ENCODE measurements at regions not wholly inside any gene's neighbourhood (a gene's known extent, or its start where the extent isn't known, plus 50 kb on each side); places are given as distances from the start of the nearest gene placed in this dataset.

DNA sequence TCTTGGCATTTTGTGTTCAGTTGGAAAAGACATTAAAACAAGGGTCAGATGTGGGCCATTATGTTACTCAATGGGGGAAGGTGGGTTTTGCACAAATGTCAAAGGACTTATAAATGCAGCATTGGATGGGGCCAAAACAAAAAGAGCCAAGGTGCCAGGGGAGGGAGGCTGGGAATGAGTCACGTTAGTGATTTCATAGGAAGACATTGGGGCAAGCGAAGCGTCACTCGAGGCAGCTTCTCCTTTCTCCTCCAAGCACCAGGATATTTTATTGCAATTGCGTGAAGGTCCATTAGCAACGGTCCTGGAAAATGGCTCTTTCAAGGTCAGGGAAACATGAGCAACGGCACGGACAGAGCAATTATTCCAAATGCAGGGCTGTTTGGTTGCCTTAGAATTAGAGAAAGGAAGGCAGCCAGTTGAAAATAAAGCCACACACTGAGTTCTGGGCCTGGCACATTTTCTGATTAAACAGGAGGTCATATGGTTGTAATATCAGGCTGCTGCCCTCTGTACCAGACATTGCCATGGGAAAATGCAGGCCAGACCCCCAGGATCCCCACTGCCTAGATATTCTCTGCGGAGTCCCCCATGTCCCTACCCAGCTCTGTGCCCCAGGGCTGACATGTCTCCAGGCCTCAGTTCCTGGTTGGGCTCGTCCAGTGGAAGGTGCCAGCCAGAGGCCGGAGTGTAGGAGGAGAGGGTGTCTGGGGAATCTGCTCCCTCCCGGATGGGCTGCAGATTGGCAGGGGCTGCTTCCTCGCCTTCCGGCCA is 63.3 kb upstream of the NANOS1 start:
- no peaks in the 10 kb centered on the region for H4K20me1 ChIP-seq (ENCODE audit: insufficient read depth)
- peaks cover 10% of the 10 kb centered on the region for H3K4me1 ChIP-seq (ENCODE audit: low read depth, poor library complexity, severe bottlenecking)
- no peaks in the 10 kb centered on the region for H3K36me3 ChIP-seq (ENCODE audit: insufficient read depth)
- TF ChIP-seq CTCF (conservative IDR thresholded peaks at IDR 0.05; ENCODE audit: low read depth, low read length) = no peak
- H3K27ac ChIP-seq = no peak overlapping the region
- no peak overlapping the region for H2AFZ ChIP-seq (ENCODE audit: low read depth)
- H3K9ac ChIP-seq = no peak overlapping the region
- H3K4me2 ChIP-seq = no peak overlapping the region
- no peaks in the 10 kb centered on the region for H3K27me3 ChIP-seq (ENCODE audit: insufficient read depth, low read depth)
- H3K79me2 ChIP-seq (ENCODE audit: insufficient read depth, low read depth) = no peaks in the 10 kb centered on the region
- no peak overlapping the region for H3K4me3 ChIP-seq (IDR thresholded peaks at IDR 0.05; ENCODE audit: insufficient read depth, low read depth, low read length)

GRCh38 chr10:118966850-118967125 is 62.7 kb upstream of the NANOS1 start:
- H2AFZ ChIP-seq (ENCODE audit: low read depth) = no peak overlapping the region
- no peak overlapping the region for H3K4me2 ChIP-seq
- TF ChIP-seq CTCF (conservative IDR thresholded peaks at IDR 0.05; ENCODE audit: low read depth, low read length) = no peak
- no peaks in the 10 kb centered on the region for H4K20me1 ChIP-seq (ENCODE audit: insufficient read depth)
- H3K27ac ChIP-seq = no peak overlapping the region
- no peaks in the 10 kb centered on the region for H3K36me3 ChIP-seq (ENCODE audit: insufficient read depth)
- no peaks in the 10 kb centered on the region for H3K27me3 ChIP-seq (ENCODE audit: insufficient read depth, low read depth)
- H3K4me1 ChIP-seq (ENCODE audit: low read depth, poor library complexity, severe bottlenecking) = peaks cover 5% of the 10 kb centered on the region
- H3K79me2 ChIP-seq (ENCODE audit: insufficient read depth, low read depth) = no peaks in the 10 kb centered on the region
- H3K4me3 ChIP-seq (IDR thresholded peaks at IDR 0.05; ENCODE audit: insufficient read depth, low read depth, low read length) = no peak overlapping the region
- H3K9ac ChIP-seq = no peak overlapping the region

GRCh38 chr10:118967160-118967559 is 62.4 kb upstream of the NANOS1 start:
- Histone ChIP-seq H2AFZ (ENCODE audit: low read depth) (no peak overlapping the region), H3K79me2 (ENCODE audit: insufficient read depth, low read depth) (no peaks in the 10 kb centered on the region), H4K20me1 (ENCODE audit: insufficient read depth) (no peaks in the 10 kb centered on the region), H3K9ac (no peak overlapping the region), H3K27ac (no peak overlapping the region), H3K4me2 (no peak overlapping the region), H3K27me3 (ENCODE audit: insufficient read depth, low read depth) (no peaks in the 10 kb centered on the region), H3K4me3 (IDR thresholded peaks at IDR 0.05; ENCODE audit: insufficient read depth, low read depth, low read length) (no peak overlapping the region), H3K4me1 (ENCODE audit: low read depth, poor library complexity, severe bottlenecking) (peaks cover under 1% of the 10 kb centered on the region), H3K36me3 (ENCODE audit: insufficient read depth) (no peaks in the 10 kb centered on the region)
- TF ChIP-seq CTCF (conservative IDR thresholded peaks at IDR 0.05; ENCODE audit: low read depth, low read length) = no peak

GRCh38 chr10:118968060-118968459 is 61.5 kb upstream of the NANOS1 start:
- Histone ChIP-seq H3K4me3 (IDR thresholded peaks at IDR 0.05; ENCODE audit: insufficient read depth, low read depth, low read length) (no peak overlapping the region), H3K4me2 (no peak overlapping the region), H3K79me2 (ENCODE audit: insufficient read depth, low read depth) (no peaks in the 10 kb centered on the region), H3K27ac (no peak overlapping the region), H4K20me1 (ENCODE audit: insufficient read depth) (no peaks in the 10 kb centered on the region), H3K36me3 (ENCODE audit: insufficient read depth) (no peaks in the 10 kb centered on the region), H3K4me1 (ENCODE audit: low read depth, poor library complexity, severe bottlenecking) (no peaks in the 10 kb centered on the region), H3K27me3 (ENCODE audit: insufficient read depth, low read depth) (no peaks in the 10 kb centered on the region), H3K9ac (no peak overlapping the region), H2AFZ (ENCODE audit: low read depth) (no peak overlapping the region)
- no peak for TF ChIP-seq CTCF (conservative IDR thresholded peaks at IDR 0.05; ENCODE audit: low read depth, low read length)
